Amniotic stem cell (primary cell): ENCODE measurements at regions not wholly inside any gene's neighbourhood (a gene's known extent, or its start where the extent isn't known, plus 50 kb on each side); places are given as distances from the start of the nearest gene placed in this dataset.

Experiments
- DNase-seq: peaks from one replicate; lab custom pipeline; 2025; lab: John Stamatoyannopoulos, UW

DNA sequence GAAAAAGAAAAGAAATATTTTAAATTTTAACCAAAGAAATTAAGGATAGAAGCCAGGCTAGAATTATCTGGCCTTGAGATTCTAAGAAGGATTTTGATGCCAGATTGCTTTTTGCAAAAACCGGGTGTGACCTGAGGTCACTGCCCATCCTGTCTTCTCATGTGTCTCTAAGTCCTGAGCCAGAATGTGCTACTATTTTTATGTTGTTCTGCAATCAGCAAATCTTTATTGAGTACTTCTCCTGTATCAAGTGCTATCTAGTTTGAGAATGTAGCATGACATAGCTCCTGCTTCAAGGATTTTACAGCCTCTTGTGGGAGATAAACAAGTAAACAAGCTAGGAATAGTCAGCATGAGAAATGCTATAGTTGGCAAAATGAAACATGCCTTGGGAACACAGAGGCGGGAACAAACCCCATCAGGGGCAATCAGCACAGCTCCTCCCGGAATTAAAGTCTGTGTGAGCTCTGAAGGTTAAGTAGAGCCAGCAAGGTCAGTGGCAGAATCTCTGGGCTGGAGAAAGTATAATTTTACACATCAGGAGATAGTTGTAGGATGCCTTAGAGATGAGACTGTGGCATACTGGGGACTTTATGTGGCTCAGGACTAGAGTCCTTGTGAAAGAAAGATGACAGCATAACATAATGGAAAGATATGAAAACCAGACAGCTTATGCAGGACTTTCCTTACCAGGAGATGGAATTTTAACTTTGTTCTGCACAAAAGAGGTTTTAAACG is 899.5 kb upstream of the SLC10A2 start:
- no peak for DNase-seq

DNA sequence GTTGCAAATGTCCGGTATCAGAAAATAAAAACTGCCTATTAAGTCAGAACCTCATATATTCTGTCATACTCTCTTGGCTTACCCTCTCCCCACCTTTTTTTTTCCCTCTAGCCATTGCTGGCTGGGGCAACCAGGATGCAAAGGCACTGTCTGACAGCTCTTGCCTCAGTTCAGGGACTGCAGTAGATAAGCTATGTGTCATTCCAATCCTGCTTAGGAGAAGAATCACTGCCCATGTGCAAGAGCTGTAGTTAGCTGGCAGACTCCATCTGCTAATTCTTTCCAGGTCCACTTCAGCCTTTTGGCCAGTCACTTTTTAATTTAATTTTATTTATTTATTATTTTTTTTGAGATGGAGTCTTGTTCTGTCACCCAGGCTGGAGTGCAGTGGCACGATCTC is 895.6 kb upstream of the SLC10A2 start:
- DNase-seq, result no peak

DNA sequence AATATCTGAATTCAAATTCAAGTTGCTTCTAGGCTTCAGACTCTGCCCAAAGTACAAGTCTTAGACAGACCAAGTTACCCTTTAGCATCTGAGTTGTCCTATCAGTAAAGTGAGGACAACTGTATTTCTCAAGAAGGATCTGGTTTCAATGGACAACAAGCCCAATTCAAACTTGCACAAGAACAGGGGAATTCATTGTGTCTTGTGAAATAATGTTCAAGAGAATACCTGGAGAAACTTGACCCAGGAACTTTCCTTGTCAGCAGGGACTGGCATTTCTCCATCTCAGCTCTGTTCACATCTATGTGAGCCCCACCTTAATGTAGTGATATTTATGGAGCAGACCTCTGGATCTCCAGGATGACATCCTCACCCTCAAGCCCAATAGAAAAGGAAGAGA is 894.9 kb upstream of the SLC10A2 start:
- DNase-seq, result no peak

DNA sequence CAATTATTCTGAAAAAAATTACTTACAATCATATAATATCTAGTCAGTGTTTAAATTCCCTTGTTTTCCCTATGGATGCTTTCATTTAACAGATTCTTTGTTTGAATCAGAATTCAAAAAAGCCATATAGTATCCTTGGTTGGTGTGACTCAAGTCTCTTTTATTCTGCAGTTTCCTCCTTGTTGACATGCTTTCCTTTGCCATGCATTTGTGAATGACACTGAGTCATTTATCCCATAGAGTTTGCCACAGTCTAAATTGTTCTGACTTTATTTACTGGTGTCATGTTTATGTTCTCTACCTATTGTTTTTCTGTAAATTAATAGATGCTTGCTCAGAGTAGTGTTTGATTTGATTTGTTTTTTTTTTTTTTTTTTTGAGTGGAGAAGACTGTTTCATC is 893.8 kb upstream of the SLC10A2 start:
- DNase-seq, result no peak

- no peak for DNase-seq
Measured at GRCh38 chr13:103958691-103959090, 892.5 kb upstream of the SLC10A2 start.

- no peak for DNase-seq
Measured at GRCh38 chr13:103957939-103958338, 891.7 kb upstream of the SLC10A2 start.

GRCh38 chr13:103953859-103954258 is 887.6 kb upstream of the SLC10A2 start:
- no peak for DNase-seq

DNA sequence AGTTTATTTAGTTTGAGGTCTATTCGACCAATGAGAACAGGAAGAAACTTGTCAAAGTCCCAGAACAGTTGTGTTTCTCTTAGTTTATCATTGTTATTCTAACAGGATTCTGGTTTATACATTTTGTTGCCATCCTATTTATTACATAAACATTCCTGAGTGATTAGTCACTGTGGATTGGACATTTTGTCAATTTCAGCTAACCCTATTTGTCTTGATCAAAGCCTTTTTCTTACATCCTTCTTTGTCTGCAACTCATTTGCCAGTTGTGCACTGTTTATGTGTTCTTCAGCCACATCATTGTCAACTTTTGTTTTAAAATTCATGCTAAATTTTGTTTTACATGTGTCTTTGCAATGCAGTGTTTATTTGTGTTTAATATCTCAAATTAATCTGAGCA is 886.0 kb upstream of the SLC10A2 start:
- no peak for DNase-seq

DNA sequence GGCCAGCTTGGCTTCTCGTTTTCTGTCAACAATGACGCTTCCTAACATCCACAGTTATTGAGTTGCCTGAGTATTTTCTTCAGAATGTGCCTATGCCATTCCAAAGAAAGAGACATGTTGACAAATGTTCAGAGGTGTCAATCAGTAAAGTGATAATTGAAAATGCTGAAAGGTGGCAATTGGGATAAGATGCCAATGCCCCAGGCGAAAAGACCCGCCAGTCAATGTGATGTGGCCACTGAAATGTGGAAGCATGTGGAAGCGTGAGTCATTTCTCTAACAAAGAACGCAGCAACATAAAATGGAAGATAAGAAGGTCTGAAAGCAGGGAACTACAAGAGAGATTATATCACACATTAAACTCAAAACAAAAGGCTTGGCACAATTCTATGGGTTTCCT is 882.2 kb upstream of the SLC10A2 start:
- no peak for DNase-seq

DNA sequence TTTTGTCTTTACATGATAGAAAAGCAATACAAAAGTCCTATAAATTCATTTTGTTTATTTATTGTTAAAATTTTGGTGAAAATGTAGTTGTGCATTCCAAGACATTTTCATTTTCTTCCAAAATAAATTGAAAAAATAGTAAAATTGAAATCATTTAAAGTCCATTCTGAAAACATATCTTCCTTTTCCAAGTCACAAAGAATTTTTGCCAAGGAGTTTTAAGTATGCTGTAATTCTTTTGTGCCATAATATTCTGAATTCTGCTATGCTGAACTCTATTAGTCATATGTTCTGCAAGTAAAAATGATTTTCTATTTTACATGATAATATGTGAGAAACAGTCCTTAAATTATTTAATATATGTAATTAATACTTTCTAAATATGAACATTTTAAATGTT is 879.6 kb upstream of the SLC10A2 start:
- DNase-seq, result no peak

DNA sequence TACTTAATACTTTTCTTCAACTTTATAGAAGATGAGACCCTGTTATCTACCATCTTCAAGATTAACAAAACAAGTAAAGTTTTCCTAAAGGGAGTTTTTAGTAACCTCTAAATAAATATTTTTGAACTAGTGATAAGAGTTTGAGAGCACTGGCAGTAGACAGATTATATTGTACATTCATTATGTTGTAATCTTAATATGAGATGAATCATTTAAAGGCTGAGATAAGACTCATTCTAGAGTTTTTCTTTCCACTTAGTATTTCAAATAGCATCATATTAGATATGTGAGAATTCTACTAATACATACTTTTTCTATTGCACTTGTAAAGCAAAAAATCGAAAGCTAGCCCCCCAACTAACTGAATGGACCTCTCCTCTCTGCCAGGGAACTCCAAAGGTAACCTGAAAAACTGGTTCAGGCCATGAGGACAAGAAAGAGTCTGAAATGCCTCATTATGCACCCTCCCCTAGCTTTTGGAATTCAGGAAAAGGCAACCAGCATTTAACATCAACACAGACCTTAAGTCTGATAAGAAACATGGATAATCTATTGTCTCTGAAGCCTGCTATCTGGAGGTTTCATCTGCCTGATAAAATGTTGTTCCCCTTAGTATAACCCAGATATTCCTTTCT is 875.4 kb upstream of the SLC10A2 start:
- DNase-seq, result no peak

DNA sequence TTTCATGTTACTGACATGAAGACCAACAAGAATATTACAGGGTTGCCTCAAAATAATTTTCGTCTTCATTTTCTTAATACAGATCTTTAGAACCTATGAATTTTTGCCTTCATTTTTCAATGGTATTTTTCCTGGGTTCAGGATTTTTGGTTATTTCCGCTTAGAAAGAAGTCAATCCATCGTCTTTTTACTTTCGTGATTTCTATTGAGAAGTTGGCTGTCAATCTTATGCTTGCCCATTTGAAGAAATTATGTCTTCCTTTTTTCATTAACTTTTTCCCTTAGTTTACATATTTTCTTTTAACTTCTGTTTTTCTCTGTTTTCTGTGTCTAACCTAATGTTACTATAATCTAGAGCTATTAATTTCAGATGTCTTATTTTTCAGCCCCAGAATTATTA is 868.9 kb upstream of the SLC10A2 start:
- DNase-seq, result no peak

GRCh38 chr13:103931885-103932284 is 865.7 kb upstream of the SLC10A2 start:
- DNase-seq, result no peak

DNA sequence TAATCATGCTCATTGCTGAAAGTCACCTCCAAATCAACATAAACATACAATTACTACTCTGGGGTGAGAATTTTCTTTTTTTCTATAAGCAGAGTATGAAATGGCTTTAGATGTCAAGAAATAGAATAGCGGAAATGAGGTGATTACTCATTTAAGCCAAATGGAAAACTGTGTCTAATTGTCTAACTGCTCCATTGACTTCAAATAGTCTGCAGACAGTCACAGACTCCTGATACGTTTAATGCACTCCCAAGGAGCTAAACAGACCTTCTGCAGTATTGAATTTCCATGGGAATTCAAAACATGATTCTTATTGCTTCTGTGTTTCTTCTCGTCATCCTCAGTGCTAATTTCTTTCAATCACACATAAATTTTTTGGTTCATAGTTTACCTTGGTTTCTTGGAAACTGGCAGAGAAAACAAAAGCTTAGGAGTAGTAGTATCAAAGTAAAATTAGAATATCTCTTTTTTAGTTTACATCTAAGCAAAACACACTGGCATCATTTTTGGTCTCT is 865.2 kb upstream of the SLC10A2 start:
- DNase-seq, result no peak

- no peak for DNase-seq
Measured at GRCh38 chr13:103926118-103926517, 859.9 kb upstream of the SLC10A2 start.

GRCh38 chr13:103908911-103909310 is 842.7 kb upstream of the SLC10A2 start:
- no peak for DNase-seq

DNA sequence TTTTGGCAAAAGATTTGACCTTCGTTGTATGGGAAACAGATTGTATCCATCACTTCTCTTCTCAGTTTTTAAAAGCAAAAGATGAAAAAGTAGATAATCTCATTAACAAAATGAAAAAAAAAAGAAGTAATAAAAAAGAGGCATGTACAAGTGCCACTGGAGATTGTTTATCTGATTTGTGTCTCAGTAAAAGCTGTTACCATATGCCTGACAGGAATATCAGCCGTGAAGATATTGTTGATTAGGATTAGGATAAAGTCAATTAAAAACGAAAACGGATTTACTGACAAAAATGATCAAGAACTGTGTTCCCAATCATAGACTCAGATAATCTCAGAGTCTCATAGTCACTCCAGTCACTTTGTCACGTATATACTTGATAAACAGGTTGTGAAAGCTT is 842.1 kb upstream of the SLC10A2 start:
- DNase-seq, result no peak

DNA sequence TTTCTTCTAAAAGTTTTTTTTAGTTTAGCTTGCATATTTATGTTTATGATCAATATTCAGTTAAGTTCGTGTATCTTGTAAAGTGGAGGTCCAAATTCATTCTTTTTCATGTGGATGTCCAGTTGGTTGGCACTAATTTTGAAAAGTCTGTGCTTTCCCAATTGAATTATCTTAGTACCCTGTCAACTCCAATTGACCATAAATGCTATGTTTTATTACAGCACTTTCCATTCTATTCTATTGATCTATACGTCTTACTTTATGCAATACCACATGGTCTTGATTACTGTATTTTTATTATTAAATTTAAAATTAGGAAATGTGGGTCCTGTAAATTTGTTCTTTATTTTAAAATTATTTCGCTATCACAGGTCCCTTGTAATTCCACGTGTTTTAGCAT is 837.6 kb upstream of the SLC10A2 start:
- no peak for DNase-seq

DNA sequence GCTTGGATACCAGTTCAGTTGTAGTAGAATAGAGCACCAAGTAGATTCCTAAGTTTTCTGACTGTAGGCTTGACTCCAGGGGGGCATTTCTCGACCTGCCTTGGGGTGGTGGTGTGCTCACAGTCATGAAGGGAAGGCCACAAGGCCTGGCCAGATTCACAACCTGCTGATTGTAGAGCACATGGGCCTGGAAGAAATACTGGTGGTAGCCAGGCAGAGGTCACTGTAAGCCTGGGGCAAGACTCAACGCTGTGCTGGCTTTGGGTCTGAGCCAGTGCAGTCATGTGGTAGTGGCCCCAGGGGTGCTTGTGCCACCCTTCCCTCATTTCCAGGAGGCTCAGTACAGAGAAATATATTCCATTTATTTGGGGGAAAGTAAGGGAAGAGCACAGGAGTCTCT is 832.3 kb upstream of the SLC10A2 start:
- no peak for DNase-seq

DNA sequence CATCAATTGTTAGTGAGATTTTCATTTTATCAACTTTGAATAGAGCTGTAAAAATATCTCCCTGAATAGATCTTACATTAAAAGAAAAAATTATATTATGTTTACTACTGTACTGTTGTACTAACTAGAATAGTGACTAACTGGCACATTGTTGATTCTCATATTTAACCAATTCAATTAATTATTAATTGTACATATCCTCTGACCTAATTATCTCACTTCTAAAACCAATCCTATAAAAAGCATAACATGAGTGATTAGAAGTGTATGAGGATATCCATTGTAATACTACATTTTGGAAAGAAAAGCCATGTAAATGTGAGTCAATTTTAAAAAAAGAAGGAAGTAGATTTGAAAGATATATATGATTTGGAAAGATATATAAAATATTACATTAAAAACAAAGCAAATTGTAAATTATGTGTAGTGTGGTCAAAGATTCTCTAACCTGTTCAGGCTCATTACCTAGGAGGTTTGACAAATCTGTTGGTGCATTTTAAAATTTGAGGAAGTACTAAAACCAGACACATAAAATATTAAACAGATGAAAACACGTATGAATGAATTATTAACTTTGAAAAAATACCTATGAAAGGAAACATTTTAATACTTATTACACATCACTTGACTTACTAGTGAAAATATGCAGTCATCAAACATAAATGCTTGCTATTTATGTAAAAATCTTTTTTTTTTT is 829.8 kb upstream of the SLC10A2 start:
- no peak for DNase-seq

- DNase-seq, result no peak
Measured at GRCh38 chr13:103894626-103895025, 828.4 kb upstream of the SLC10A2 start.

DNA sequence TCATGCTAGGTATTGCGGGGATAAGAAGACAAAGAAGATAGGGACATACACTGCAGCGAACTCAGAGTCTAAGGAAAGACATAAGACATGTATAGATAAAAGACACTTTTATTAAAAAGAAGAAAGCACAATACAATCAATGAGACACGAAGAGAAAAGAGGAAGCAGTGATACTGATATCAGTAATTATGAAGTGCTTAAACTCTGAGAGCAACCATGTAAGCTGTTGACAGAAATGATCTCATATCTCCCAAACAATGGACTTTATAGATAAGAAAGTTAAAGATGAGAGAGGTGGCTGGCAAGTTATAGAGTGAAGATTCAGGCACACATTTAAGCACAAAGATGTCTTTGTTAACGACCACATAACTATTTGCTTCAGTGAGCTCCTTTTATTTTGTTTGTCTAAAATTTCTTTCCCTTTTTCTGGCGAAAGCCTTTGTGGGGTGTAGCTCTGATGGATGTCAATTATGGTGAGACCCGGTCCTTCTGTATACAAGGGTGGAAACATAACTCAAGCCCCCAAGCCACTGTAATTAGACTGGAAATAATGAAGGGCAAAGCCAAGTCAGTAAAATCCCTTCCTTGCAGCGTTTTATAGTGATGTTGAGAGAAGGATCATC is 818.0 kb upstream of the SLC10A2 start:
- DNase-seq, result no peak

- no peak for DNase-seq
Measured at GRCh38 chr13:103883698-103884097, 817.5 kb upstream of the SLC10A2 start.
